SK-N-SH treated with all-trans-retinoic acid at 6 μM for 48 hours (cell line): ENCODE measurements at regions not wholly inside any gene's neighbourhood (a gene's known extent, or its start where the extent isn't known, plus 50 kb on each side); places are given as distances from the start of the nearest gene placed in this dataset.

Experiments
- ATAC-seq: fragments of 200-7000 bp; cut with Tn5 transposase; 3 replicates; pipeline ENCODE4 v1.9.1; 2020; ENCODE audit warnings: mild to moderate bottlenecking, moderate library complexity
- ARNTL ChIP-seq: fragments of 450-650 bp; formaldehyde crosslinking; IDR thresholded peaks from 2 replicates; pipeline ENCODE4 v1.5.0; 2020; ENCODE audit warnings: low read depth, mild to moderate bottlenecking, moderate library complexity, borderline replicate concordance
- BACH2 ChIP-seq: fragments of 250-450 bp; sonication (Bioruptor Pico); IDR thresholded peaks from 2 replicates; pipeline ENCODE4 v1.9.0; 2021; ENCODE audit warnings: mild to moderate bottlenecking, borderline replicate concordance
- CSDC2 ChIP-seq: fragments of 250-450 bp; sonication (Bioruptor Pico); IDR thresholded peaks from 2 replicates; pipeline ENCODE4 v1.5.0; 2020; ENCODE audit warnings: mild to moderate bottlenecking, moderate library complexity
- ESRRG ChIP-seq: fragments of 250-450 bp; sonication (Bioruptor Pico); IDR thresholded peaks from 2 replicates; pipeline ENCODE4 v1.6.1; 2021; ENCODE audit warnings: mild to moderate bottlenecking
- GLIS3 ChIP-seq: fragments of 250-450 bp; sonication (Bioruptor Pico); IDR thresholded peaks from 2 replicates; pipeline ENCODE4 v1.5.0; 2020; ENCODE audit warnings: mild to moderate bottlenecking, moderate library complexity
- ISL1 ChIP-seq: fragments of 250-450 bp; sonication (Bioruptor Pico); IDR thresholded peaks from 2 replicates; pipeline ENCODE4 v2.1.2; 2022; ENCODE audit warnings: mild to moderate bottlenecking, moderate library complexity
- OSR1 ChIP-seq: fragments of 250-450 bp; sonication (Bioruptor Pico); IDR thresholded peaks from 2 replicates; pipeline ENCODE4 v1.8.0; 2022; ENCODE audit warnings: moderate library complexity, mild to moderate bottlenecking, inconsistent platforms
- PPARA ChIP-seq: fragments of 250-450 bp; sonication (Bioruptor Pico); IDR thresholded peaks from 2 replicates; pipeline ENCODE4 v1.5.0; 2020; ENCODE audit warnings: mild to moderate bottlenecking, borderline replicate concordance
- RARB ChIP-seq: fragments of 250-450 bp; sonication (Bioruptor Pico); IDR thresholded peaks from 2 replicates; pipeline ENCODE4 v1.8.0; 2021; ENCODE audit warnings: mild to moderate bottlenecking, moderate library complexity
- SNAI2 ChIP-seq: fragments of 250-450 bp; sonication (Bioruptor Pico); IDR thresholded peaks from 2 replicates; pipeline ENCODE4 v1.5.0; 2020; ENCODE audit warnings: mild to moderate bottlenecking, moderate library complexity
- TCF4 ChIP-seq: fragments of 250-450 bp; sonication (Bioruptor Pico); IDR thresholded peaks from 2 replicates; pipeline ENCODE4 v1.8.0; 2021; ENCODE audit warnings: mild to moderate bottlenecking, moderate library complexity, borderline replicate concordance
- TOX ChIP-seq: fragments of 250-450 bp; sonication (Bioruptor Pico); IDR thresholded peaks from 2 replicates; pipeline ENCODE4 v1.8.0; 2021; ENCODE audit warnings: mild to moderate bottlenecking, moderate library complexity, borderline replicate concordance
- ZFP30 ChIP-seq: fragments of 450-650 bp; formaldehyde crosslinking; IDR thresholded peaks from 2 replicates; pipeline ENCODE4 v1.5.0; 2022; ENCODE audit warnings: mild to moderate bottlenecking, moderate library complexity
- ZNF565 ChIP-seq: fragments of 450-650 bp; formaldehyde crosslinking; conservative IDR thresholded peaks from 2 replicates; pipeline ENCODE4 v1.5.0; 2020; ENCODE audit warnings: low read depth, mild to moderate bottlenecking, moderate library complexity
- ZNF70 ChIP-seq: fragments of 450-650 bp; formaldehyde crosslinking; IDR thresholded peaks from 2 replicates; pipeline ENCODE4 v1.5.0; 2020; ENCODE audit warnings: mild to moderate bottlenecking, moderate library complexity
- ZNF8 ChIP-seq: fragments of 450-650 bp; formaldehyde crosslinking; IDR thresholded peaks from 2 replicates; pipeline ENCODE4 v1.5.0; 2020; ENCODE audit warnings: mild to moderate bottlenecking, moderate library complexity
- TF ChIP-seq, protein P1 (sequence below): fragments of 250-450 bp; sonication (Bioruptor Pico); IDR thresholded peaks from 2 replicates; pipeline ENCODE4 v1.5.0; 2020; ENCODE audit warnings: mild to moderate bottlenecking, moderate library complexity
- TF ChIP-seq, protein P2 (sequence below): fragments of 250-450 bp; sonication (Bioruptor Pico); IDR thresholded peaks from 2 replicates; pipeline ENCODE4 v1.8.0; 2021; ENCODE audit warnings: low read depth, mild to moderate bottlenecking, moderate library complexity, borderline replicate concordance
- TF ChIP-seq, protein P3 (sequence below): fragments of 250-450 bp; sonication (Bioruptor Pico); IDR thresholded peaks from 2 replicates; pipeline ENCODE4 v1.5.1; 2021; ENCODE audit warnings: mild to moderate bottlenecking, moderate library complexity
- TF ChIP-seq, protein P4 (sequence below): fragments of 250-450 bp; sonication (Bioruptor Pico); IDR thresholded peaks from 2 replicates; pipeline ENCODE4 v1.5.1; 2020; ENCODE audit warnings: low read depth, mild to moderate bottlenecking, moderate library complexity

DNA sequence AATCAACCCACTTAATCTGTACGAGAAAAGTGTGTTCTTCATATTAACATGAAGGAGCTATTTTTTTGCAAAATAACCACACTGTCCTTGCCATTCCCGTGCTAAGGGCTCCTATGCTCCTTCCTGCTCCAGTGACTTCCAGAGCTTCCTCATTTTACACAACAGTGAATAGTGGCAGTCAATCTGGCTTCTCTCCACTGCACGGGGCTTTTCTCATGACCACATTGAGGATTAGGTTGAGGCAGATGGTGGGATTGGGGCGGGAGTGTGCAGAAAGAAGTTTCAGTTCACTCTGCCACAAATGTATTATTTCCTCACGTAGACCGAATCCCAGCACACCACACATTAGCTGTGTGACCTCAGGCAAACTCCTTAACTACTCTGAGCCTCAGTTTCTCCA is 235.1 kb downstream of the ARHGAP12 start:
- TF ChIP-seq BACH2 (CRISPR knock-in tag) (no peak), ZFP30 (no peak), ARNTL (CRISPR knock-in tag) (no peak), TOX (CRISPR knock-in tag) (no peak), GLIS3 (no peak), CSDC2 (no peak), TCF4 (no peak), ISL1 (CRISPR knock-in tag) (no peak), ZNF70 (CRISPR knock-in tag) (no peak), RARB (CRISPR knock-in tag) (no peak), ZNF8 (CRISPR knock-in tag) (no peak)
- TF ChIP-seq, protein P1, sequence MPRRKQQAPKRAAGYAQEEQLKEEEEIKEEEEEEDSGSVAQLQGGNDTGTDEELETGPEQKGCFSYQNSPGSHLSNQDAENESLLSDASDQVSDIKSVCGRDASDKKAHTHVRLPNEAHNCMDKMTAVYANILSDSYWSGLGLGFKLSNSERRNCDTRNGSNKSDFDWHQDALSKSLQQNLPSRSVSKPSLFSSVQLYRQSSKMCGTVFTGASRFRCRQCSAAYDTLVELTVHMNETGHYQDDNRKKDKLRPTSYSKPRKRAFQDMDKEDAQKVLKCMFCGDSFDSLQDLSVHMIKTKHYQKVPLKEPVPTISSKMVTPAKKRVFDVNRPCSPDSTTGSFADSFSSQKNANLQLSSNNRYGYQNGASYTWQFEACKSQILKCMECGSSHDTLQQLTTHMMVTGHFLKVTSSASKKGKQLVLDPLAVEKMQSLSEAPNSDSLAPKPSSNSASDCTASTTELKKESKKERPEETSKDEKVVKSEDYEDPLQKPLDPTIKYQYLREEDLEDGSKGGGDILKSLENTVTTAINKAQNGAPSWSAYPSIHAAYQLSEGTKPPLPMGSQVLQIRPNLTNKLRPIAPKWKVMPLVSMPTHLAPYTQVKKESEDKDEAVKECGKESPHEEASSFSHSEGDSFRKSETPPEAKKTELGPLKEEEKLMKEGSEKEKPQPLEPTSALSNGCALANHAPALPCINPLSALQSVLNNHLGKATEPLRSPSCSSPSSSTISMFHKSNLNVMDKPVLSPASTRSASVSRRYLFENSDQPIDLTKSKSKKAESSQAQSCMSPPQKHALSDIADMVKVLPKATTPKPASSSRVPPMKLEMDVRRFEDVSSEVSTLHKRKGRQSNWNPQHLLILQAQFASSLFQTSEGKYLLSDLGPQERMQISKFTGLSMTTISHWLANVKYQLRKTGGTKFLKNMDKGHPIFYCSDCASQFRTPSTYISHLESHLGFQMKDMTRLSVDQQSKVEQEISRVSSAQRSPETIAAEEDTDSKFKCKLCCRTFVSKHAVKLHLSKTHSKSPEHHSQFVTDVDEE (CRISPR knock-in tag) = no peak
- TF ChIP-seq, protein P2, sequence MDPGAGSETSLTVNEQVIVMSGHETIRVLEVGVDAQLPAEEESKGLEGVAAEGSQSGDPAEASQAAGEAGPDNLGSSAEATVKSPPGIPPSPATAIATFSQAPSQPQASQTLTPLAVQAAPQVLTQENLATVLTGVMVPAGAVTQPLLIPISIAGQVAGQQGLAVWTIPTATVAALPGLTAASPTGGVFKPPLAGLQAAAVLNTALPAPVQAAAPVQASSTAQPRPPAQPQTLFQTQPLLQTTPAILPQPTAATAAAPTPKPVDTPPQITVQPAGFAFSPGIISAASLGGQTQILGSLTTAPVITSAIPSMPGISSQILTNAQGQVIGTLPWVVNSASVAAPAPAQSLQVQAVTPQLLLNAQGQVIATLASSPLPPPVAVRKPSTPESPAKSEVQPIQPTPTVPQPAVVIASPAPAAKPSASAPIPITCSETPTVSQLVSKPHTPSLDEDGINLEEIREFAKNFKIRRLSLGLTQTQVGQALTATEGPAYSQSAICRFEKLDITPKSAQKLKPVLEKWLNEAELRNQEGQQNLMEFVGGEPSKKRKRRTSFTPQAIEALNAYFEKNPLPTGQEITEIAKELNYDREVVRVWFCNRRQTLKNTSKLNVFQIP (CRISPR knock-in tag) = no peak
- TF ChIP-seq, protein P3, sequence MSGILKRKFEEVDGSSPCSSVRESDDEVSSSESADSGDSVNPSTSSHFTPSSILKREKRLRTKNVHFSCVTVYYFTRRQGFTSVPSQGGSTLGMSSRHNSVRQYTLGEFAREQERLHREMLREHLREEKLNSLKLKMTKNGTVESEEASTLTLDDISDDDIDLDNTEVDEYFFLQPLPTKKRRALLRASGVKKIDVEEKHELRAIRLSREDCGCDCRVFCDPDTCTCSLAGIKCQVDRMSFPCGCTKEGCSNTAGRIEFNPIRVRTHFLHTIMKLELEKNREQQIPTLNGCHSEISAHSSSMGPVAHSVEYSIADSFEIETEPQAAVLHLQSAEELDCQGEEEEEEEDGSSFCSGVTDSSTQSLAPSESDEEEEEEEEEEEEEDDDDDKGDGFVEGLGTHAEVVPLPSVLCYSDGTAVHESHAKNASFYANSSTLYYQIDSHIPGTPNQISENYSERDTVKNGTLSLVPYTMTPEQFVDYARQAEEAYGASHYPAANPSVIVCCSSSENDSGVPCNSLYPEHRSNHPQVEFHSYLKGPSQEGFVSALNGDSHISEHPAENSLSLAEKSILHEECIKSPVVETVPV = no peak
- ATAC-seq = no peak

DNA sequence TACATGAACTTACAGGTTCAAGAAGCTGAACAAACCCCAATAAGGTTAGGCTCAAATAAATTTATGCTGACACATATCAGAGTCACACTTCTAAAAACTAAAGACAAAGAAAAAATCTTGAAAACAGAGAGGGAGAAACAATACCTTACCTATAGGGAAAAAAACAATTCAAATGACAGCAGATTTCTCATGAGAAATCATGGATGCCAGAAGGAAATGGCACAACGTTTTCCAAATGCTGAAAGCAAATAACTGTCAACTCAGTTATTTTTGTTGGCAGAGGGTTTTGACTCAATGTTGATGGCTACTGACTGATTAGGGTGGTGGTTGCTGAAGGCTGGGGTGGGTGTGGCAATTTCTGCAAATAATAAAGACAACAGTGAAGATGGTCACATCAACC is 239.4 kb downstream of the ARHGAP12 start:
- TF ChIP-seq, protein P4, sequence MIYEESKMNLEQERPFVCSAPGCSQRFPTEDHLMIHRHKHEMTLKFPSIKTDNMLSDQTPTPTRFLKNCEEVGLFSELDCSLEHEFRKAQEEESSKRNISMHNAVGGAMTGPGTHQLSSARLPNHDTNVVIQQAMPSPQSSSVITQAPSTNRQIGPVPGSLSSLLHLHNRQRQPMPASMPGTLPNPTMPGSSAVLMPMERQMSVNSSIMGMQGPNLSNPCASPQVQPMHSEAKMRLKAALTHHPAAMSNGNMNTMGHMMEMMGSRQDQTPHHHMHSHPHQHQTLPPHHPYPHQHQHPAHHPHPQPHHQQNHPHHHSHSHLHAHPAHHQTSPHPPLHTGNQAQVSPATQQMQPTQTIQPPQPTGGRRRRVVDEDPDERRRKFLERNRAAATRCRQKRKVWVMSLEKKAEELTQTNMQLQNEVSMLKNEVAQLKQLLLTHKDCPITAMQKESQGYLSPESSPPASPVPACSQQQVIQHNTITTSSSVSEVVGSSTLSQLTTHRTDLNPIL (CRISPR knock-in tag) = no peak
- TF ChIP-seq TCF4 (no peak), ZNF70 (CRISPR knock-in tag) (no peak), ZFP30 (0 out of 2 replicates have a peak, but pooled peaks have one; percentile 4)
- no peak for ATAC-seq

DNA sequence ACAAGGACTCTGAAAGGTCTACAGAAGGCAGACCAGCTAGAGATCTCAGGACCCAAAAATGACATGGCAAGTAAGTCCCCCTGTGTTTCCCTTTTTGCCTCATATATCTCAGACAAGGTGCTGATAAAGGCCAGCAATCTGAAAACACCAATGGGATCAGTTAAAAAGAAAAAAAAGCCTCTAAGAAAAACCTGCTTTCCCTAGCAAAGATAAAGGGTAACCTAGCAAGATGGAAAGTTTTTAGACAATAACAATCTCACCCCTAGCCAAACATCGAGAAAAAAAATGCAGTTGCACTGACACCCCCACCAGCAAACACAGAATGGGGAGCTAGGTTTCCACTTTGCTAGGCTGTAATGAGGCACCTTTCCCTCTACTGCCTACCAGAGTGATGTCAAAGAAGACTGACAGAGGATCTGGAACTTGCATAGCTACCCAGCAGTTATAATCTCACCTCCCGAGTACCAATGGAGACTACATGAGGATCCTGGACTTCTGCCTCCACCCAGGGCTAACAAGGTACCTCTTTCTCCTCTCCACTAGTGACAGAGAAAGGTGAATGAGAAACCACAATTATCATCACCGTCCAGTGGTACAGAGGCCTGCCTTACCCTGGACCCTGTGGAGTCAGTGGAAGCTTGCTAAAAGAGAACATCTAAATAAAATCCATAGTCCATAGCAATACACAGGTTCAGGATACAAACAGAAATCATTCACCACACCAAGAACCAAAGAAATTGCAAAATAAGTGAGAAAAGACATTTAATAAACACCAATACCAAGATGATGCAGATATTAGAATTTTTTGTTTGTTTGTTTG is 240.8 kb downstream of the ARHGAP12 start:
- TF ChIP-seq ESRRG (CRISPR knock-in tag) = no peak
- no peak for TF ChIP-seq ZNF8 (CRISPR knock-in tag)
- TF ChIP-seq, protein P4 (CRISPR knock-in tag) = no peak
- TF ChIP-seq SNAI2 (CRISPR knock-in tag) = no peak
- TF ChIP-seq, protein P3 = no peak
- no peak for TF ChIP-seq PPARA (CRISPR knock-in tag)
- no peak for TF ChIP-seq ZNF565
- TF ChIP-seq OSR1 (CRISPR knock-in tag) = no peak
- TF ChIP-seq, all 23 proteins: peak for 0
- no peak for ATAC-seq
